NCI-H510A (cell line): ENCODE measurements at regions not wholly inside any gene's neighbourhood (a gene's known extent, or its start where the extent isn't known, plus 50 kb on each side); places are given as distances from the start of the nearest gene placed in this dataset.

ENCODE experiments used
- DNase-seq: peaks from one replicate; lab custom pipeline; 2025; lab: John Stamatoyannopoulos, UW

GRCh38 chr3:18827664-18828063 lies 320.6 kb upstream of the KCNH8 start:
- no peak for DNase-seq

GRCh38 chr3:18825665-18826064 lies 322.6 kb upstream of the KCNH8 start:
- no peak for DNase-seq

- no peak for DNase-seq
These were observed 335.0 kb upstream of the KCNH8 start for GRCh38 chr3:18813300-18813699.

- DNase-seq, result no peak
These were observed 336.0 kb upstream of the KCNH8 start for GRCh38 chr3:18812316-18812715.

- DNase-seq, result no peak
These were observed 338.0 kb upstream of the KCNH8 start for GRCh38 chr3:18810306-18810661.

GRCh38 chr3:18809640-18810305 lies 338.5 kb upstream of the KCNH8 start:
- no peak for DNase-seq

- no peak for DNase-seq
These were observed 339.9 kb upstream of the KCNH8 start for GRCh38 chr3:18808429-18808828.

GRCh38 chr3:18807593-18807992 lies 340.7 kb upstream of the KCNH8 start:
- DNase-seq, result no peak

- DNase-seq, result no peak
These were observed 341.7 kb upstream of the KCNH8 start for GRCh38 chr3:18806633-18807032.

GRCh38 chr3:18797378-18797777 lies 350.9 kb upstream of the KCNH8 start:
- no peak for DNase-seq

GRCh38 chr3:18795078-18795477 lies 353.2 kb upstream of the KCNH8 start:
- DNase-seq, result no peak

GRCh38 chr3:18791752-18792151 lies 356.6 kb upstream of the KCNH8 start:
- DNase-seq, result no peak

- DNase-seq, result no peak
These were observed 357.1 kb upstream of the KCNH8 start for GRCh38 chr3:18791182-18791581.

- DNase-seq, result no peak
These were observed 357.9 kb upstream of the KCNH8 start for GRCh38 chr3:18790384-18790783.

GRCh38 chr3:18789734-18790133 lies 358.6 kb upstream of the KCNH8 start:
- no peak for DNase-seq

GRCh38 chr3:18787441-18787840 lies 360.9 kb upstream of the KCNH8 start:
- no peak for DNase-seq

GRCh38 chr3:18786650-18787323 lies 361.5 kb upstream of the KCNH8 start:
- DNase-seq, result no peak

GRCh38 chr3:18782191-18782590 lies 357.1 kb upstream of the SATB1 start:
- no peak for DNase-seq

- no peak for DNase-seq
These were observed 355.8 kb upstream of the SATB1 start for GRCh38 chr3:18780959-18781358.

GRCh38 chr3:18779704-18780103 lies 354.6 kb upstream of the SATB1 start:
- DNase-seq, result no peak

GRCh38 chr3:18778598-18778997 lies 353.5 kb upstream of the SATB1 start:
- DNase-seq, result no peak

- DNase-seq, result no peak
These were observed 353.0 kb upstream of the SATB1 start for GRCh38 chr3:18778094-18778493.

GRCh38 chr3:18775501-18775900 lies 350.4 kb upstream of the SATB1 start:
- no peak for DNase-seq
